ENCODE measurements at regions not wholly inside any gene's neighbourhood (a gene's known extent, or its start where the extent isn't known, plus 50 kb on each side); places are given as distances from the start of the nearest gene placed in this dataset.

- TF ChIP-seq POLR2AphosphoS5 (IDR thresholded peaks at IDR 0.05; ENCODE audit: insufficient read depth in 1 of 2, low read depth in 1 of 2) (no peak), POLR2A (IDR thresholded peaks at IDR 0.05) (no peak)
Observed at GRCh38 chr15:79661411-79661810, 229.3 kb downstream of the MINAR1 start.
